ENCODE measurements at regions not wholly inside any gene's neighbourhood (a gene's known extent, or its start where the extent isn't known, plus 50 kb on each side); places are given as distances from the start of the nearest gene placed in this dataset.

GRCh38 chr7:32163141-32163806 lies 93.1 kb upstream of the PDE1C start:
- no peak for DNase-seq (ENCODE audit: extremely low spot score in 2 of 2)
- H3K27me3 ChIP-seq: no peaks in the 10 kb centered on the region
- H3K9me3 ChIP-seq: no peaks in the 10 kb centered on the region
- H3K4me3 ChIP-seq: no peak overlapping the region
- intact Hi-C loops (cut with DNase I): no loop called here
- H3K36me3 ChIP-seq: no peaks in the 10 kb centered on the region
- peaks cover 16% of the 10 kb centered on the region for H3K4me1 ChIP-seq
- H3K27ac ChIP-seq: no peak overlapping the region
- TF ChIP-seq POLR2AphosphoS5 (IDR thresholded peaks at IDR 0.05; ENCODE audit: insufficient read depth in 1 of 2, low read depth in 1 of 2) (no peak), POLR2A (IDR thresholded peaks at IDR 0.05) (no peak), CTCF (IDR thresholded peaks at IDR 0.05) (no peak)

- Histone ChIP-seq H3K36me3 (no peaks in the 10 kb centered on the region), H3K27me3 (no peaks in the 10 kb centered on the region), H3K4me3 (no peak overlapping the region), H3K4me1 (peaks cover 16% of the 10 kb centered on the region), H3K27ac (no peak overlapping the region), H3K9me3 (no peaks in the 10 kb centered on the region)
- intact Hi-C loops (cut with DNase I): no loop called here
- DNase-seq (ENCODE audit: extremely low spot score in 2 of 2): no peak
- TF ChIP-seq POLR2A (IDR thresholded peaks at IDR 0.05) (no peak), POLR2AphosphoS5 (IDR thresholded peaks at IDR 0.05; ENCODE audit: insufficient read depth in 1 of 2, low read depth in 1 of 2) (no peak), CTCF (IDR thresholded peaks at IDR 0.05) (no peak)
These were observed 91.5 kb upstream of the PDE1C start for GRCh38 chr7:32161708-32162107.

- H3K4me1 ChIP-seq: peaks cover 16% of the 10 kb centered on the region
- DNase-seq (ENCODE audit: extremely low spot score in 2 of 2): no peak
- H3K9me3 ChIP-seq: no peaks in the 10 kb centered on the region
- no peak overlapping the region for H3K4me3 ChIP-seq
- intact Hi-C loops (cut with DNase I): no loop called here
- H3K27me3 ChIP-seq: no peaks in the 10 kb centered on the region
- TF ChIP-seq POLR2A (IDR thresholded peaks at IDR 0.05): no peak
- no peaks in the 10 kb centered on the region for H3K36me3 ChIP-seq
- H3K27ac ChIP-seq: no peak overlapping the region
These were observed 88.8 kb upstream of the PDE1C start for GRCh38 chr7:32158751-32159745.

- no peak overlapping the region for H3K27ac ChIP-seq
- no peak overlapping the region for H3K4me3 ChIP-seq
- H3K36me3 ChIP-seq: no peaks in the 10 kb centered on the region
- intact Hi-C loops (cut with DNase I): no loop called here
- TF ChIP-seq CTCF (IDR thresholded peaks at IDR 0.05): no peak
- no peak for TF ChIP-seq POLR2AphosphoS5 (IDR thresholded peaks at IDR 0.05; ENCODE audit: insufficient read depth in 1 of 2, low read depth in 1 of 2)
- no peak for TF ChIP-seq POLR2A (IDR thresholded peaks at IDR 0.05)
- H3K9me3 ChIP-seq: no peaks in the 10 kb centered on the region
- DNase-seq (ENCODE audit: extremely low spot score in 2 of 2): no peak
- peaks cover 8% of the 10 kb centered on the region for H3K4me1 ChIP-seq
- no peaks in the 10 kb centered on the region for H3K27me3 ChIP-seq
These were observed 87.9 kb upstream of the PDE1C start for GRCh38 chr7:32158076-32158475.

- H3K4me3 ChIP-seq: no peak overlapping the region
- intact Hi-C loops (cut with DNase I): no loop called here
- DNase-seq (ENCODE audit: extremely low spot score in 2 of 2): no peak
- H3K27ac ChIP-seq: no peak overlapping the region
- TF ChIP-seq POLR2AphosphoS5 (IDR thresholded peaks at IDR 0.05; ENCODE audit: insufficient read depth in 1 of 2, low read depth in 1 of 2) (no peak), POLR2A (IDR thresholded peaks at IDR 0.05) (no peak), CTCF (IDR thresholded peaks at IDR 0.05) (no peak)
- no peaks in the 10 kb centered on the region for H3K27me3 ChIP-seq
- H3K36me3 ChIP-seq: no peaks in the 10 kb centered on the region
- H3K9me3 ChIP-seq: no peaks in the 10 kb centered on the region
- no peaks in the 10 kb centered on the region for H3K4me1 ChIP-seq
These were observed 85.5 kb upstream of the PDE1C start for GRCh38 chr7:32155712-32156111.

Data from vagina (tissue), 2 donors.